Kidney (tissue), 13 donors: ENCODE measurements at regions not wholly inside any gene's neighbourhood (a gene's known extent, or its start where the extent isn't known, plus 50 kb on each side); places are given as distances from the start of the nearest gene placed in this dataset.

Source experiments
- DNase-seq, 5 donors: peaks; one replicate each; pipeline ENCODE4 v3.0.0-alpha.2; 2013 to 2020
- FAIRE-seq: peaks from 2 replicates; lab custom pipeline; 2012; peaks lifted over from hg19 to GRCh38; lab: Jason Lieb, UNC
- H3K27ac ChIP-seq, 2 donors: one replicate each; pipeline ENCODE4 v1.7.0; 2013; ENCODE audit warnings: low read depth in 2 of 2, low read length in 2 of 2, inconsistent platforms in 1 of 2
- H3K27me3 ChIP-seq: one replicate; pipeline ENCODE4 v1.7.1; 2013; ENCODE audit warnings: low read length, inconsistent platforms; ENCODE audit not compliant: control insufficient read depth, insufficient read depth
- H3K36me3 ChIP-seq, 3 donors: one replicate each; pipeline versions ENCODE4 v1.7.0 to v1.7.1; 2013; ENCODE audit warnings: low read length in 3 of 3, control low read depth in 1 of 3, inconsistent platforms in 1 of 3; ENCODE audit not compliant: insufficient read depth in 3 of 3, control insufficient read depth in 2 of 3
- H3K4me1 ChIP-seq, 3 donors: one replicate each; pipeline versions ENCODE4 v1.7.0 to v1.7.1; 2013; ENCODE audit warnings: low read length in 3 of 3, inconsistent platforms in 1 of 3, low read depth in 1 of 3; ENCODE audit not compliant: control insufficient read depth in 2 of 3, insufficient read depth in 2 of 3
- H3K4me3 ChIP-seq, 3 donors: one replicate each; pipeline versions ENCODE4 v1.7.0 to v1.8.1; 2013; ENCODE audit warnings: low read length in 3 of 3, control low read depth in 1 of 3, inconsistent platforms in 1 of 3
- H3K9ac ChIP-seq, 3 donors: one replicate each; pipeline versions ENCODE4 v1.7.0 to v1.7.1; 2013; ENCODE audit warnings: low read length in 3 of 3, control low read depth in 1 of 3, inconsistent platforms in 1 of 3
- H3K9me3 ChIP-seq, 3 donors: one replicate each; pipeline versions ENCODE4 v1.7.0 to v1.7.1; 2013; ENCODE audit warnings: low read length in 3 of 3, control low read depth in 1 of 3, inconsistent platforms in 1 of 3; ENCODE audit not compliant: control insufficient read depth in 2 of 3, insufficient read depth in 1 of 3
- intact Hi-C: fragments of 100-400 bp; cut with DNase I; formaldehyde crosslinking; loops from one replicate; pipeline ENCODE4 v1.11.1; 2022
- TF ChIP-seq, protein P1 (sequence below): IDR thresholded peaks from 3 replicates; pipeline ENCODE4 v1.5.1; 2012; ENCODE audit warnings: mild to moderate bottlenecking, moderate library complexity, borderline replicate concordance; ENCODE audit not compliant: insufficient read depth; ENCODE audit errors: extremely low read depth
- donor health status: control.
- donor health status: control.
- donor health status: control.
- donor health status: control.
- donor health status: control.
- donor health status: DM: yes; HTN: yes; CAD: no.
- donor health status: Normal renal cell carcinoma (clear cell type).

- H3K9ac ChIP-seq: no peak overlapping the region
- peak in 2 of 5 donors; percentile 4 to 11 for DNase-seq
Observed at GRCh38 chr5:135237748-135238103, 161.3 kb downstream of the MACROH2A1 start.

GRCh38 chr5:135236908-135237747 lies 161.9 kb downstream of the MACROH2A1 start:
- no peak overlapping the region for H3K27ac ChIP-seq
- peak in 3 of 5 donors; percentile 9 to 58 (median 24) for DNase-seq
- no peak for FAIRE-seq
- TF ChIP-seq, protein P1, sequence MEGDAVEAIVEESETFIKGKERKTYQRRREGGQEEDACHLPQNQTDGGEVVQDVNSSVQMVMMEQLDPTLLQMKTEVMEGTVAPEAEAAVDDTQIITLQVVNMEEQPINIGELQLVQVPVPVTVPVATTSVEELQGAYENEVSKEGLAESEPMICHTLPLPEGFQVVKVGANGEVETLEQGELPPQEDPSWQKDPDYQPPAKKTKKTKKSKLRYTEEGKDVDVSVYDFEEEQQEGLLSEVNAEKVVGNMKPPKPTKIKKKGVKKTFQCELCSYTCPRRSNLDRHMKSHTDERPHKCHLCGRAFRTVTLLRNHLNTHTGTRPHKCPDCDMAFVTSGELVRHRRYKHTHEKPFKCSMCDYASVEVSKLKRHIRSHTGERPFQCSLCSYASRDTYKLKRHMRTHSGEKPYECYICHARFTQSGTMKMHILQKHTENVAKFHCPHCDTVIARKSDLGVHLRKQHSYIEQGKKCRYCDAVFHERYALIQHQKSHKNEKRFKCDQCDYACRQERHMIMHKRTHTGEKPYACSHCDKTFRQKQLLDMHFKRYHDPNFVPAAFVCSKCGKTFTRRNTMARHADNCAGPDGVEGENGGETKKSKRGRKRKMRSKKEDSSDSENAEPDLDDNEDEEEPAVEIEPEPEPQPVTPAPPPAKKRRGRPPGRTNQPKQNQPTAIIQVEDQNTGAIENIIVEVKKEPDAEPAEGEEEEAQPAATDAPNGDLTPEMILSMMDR: no peak
- intact Hi-C loops: no loop called here
- H3K9ac ChIP-seq: no peak overlapping the region
- H3K27me3 ChIP-seq: no peaks in the 10 kb centered on the region
- H3K4me1 ChIP-seq: peaks cover 2 to 4% (median 3%) of the 10 kb centered on the region in 3 donors
- no peaks in the 10 kb centered on the region for H3K9me3 ChIP-seq
- no peaks in the 10 kb centered on the region for H3K36me3 ChIP-seq
- H3K4me3 ChIP-seq: no peak overlapping the region

More at GRCh38 chr5:135237748-135238103, 161.3 kb downstream of the MACROH2A1 start:
- TF ChIP-seq, protein P1: no peak
- intact Hi-C loops: no loop called here
- no peak overlapping the region for H3K4me3 ChIP-seq
- H3K4me1 ChIP-seq: peaks cover 2 to 4% (median 3%) of the 10 kb centered on the region in 3 donors
- H3K9me3 ChIP-seq: no peaks in the 10 kb centered on the region
- H3K27ac ChIP-seq: no peak overlapping the region
- H3K36me3 ChIP-seq: no peaks in the 10 kb centered on the region
- no peak for FAIRE-seq
- no peaks in the 10 kb centered on the region for H3K27me3 ChIP-seq

DNA sequence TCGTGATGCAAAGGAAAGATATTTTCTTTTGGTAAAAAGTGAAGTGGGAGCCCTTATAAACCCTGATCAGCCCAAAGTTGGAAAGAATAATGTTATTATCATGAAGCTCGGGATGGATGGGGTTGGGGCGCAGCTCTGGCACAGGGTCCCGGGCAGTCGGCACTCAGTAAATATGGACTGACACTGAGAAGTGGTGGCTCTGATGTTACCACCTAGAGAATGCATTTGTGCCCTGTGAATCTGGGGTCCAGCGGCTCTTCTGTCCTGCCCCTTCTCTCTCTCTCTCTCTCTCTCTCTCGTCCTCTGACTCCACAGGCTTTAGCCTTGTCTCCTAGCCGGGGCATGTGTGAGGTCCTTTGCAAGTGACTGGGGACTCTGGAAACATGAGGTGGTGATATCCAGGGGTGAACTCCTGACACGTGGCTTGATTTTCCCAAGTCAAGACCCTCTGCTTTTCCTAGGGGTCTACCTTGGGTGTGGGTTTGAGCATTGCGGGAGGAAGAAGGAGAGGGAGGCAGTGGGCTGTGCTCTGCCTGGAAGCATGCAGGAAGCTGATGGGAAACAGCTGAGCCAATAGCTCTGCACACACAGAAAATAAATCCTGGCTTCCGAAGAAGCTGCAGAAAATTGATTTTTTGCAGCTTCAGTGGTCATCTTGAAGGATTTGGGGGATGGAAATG lies 162.7 kb downstream of the MACROH2A1 start:
- intact Hi-C loops: no loop called here
- TF ChIP-seq, protein P1: no peak
- H3K4me1 ChIP-seq: peaks cover 2 to 4% (median 3%) of the 10 kb centered on the region in 3 donors
- FAIRE-seq (no peak), DNase-seq (peak in 3 of 5 donors; percentile 16 to 28 (median 25))
- no peak overlapping the region for H3K27ac ChIP-seq
- no peaks in the 10 kb centered on the region for H3K36me3 ChIP-seq
- no peaks in the 10 kb centered on the region for H3K27me3 ChIP-seq
- H3K9ac ChIP-seq: no peak overlapping the region
- H3K9me3 ChIP-seq: no peaks in the 10 kb centered on the region
- H3K4me3 ChIP-seq: no peak overlapping the region
